AML-193 (cell line): ENCODE measurements at regions not wholly inside any gene's neighbourhood (a gene's known extent, or its start where the extent isn't known, plus 50 kb on each side); places are given as distances from the start of the nearest gene placed in this dataset.
"Not testable (repeated sequence)": the region's sequence is repeated elsewhere in the genome, so short reads cannot be mapped to it uniquely, and the experiment has no call there.

Experiments used
- DNase-seq, 2 experiments: peaks; one replicate each; lab custom pipeline; 2025; lab: John Stamatoyannopoulos, UW

DNA sequence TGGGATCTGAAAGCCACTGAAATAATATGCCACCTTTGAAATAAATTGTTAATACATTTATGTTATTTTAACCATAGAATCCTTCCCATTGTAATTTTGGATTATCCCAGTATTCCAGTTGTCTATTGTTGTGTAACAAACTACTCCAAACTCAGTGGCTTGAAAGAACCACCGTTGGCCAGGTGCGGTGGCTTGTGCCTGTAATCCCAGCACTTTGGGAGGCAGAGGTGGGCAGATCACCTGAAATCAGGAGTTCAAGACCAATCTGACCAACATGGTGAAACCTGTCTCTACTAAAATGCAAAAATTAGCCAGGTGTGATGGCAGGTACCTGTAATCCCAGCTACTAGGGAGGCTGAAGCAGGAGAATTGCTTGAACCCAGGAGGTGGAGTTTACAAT lies 217.6 kb downstream of the IRX2 start:
- not testable (repeated sequence) for DNase-seq

DNA sequence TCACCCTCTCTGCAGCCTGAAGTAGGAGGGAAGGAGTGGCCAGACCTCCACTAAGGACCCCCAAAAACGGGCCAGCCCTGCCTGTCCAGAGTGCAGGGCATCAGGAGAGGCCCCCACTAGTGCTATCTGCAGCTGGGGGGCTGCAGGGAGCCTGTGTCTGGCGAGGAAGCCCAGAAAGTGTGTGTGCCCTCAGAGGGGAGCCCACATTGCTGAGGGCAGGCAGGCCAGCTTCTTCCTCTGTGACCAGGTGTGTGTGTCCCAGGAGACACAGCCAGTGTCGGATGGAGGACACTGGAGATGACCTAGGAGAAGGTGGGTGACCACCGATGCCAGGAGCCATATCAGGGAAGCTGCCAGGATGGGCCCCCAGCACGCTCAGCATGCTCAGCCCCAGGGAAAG lies 218.7 kb downstream of the IRX2 start:
- DNase-seq = no peak

DNA sequence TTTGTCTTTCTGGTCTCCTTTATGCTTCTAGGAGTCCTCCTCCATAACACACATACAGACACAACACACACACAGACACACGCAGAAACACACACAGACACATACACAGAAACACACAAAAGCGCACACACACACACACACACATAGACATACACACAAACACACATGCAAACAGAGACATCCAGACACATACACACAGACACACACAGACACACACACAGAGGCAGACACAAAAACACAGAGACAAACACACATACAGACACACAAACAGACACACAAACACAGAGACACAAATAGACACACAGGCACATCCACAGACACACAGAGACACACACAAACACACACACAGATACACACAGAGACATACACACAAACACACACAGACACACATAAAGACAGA lies 220.2 kb downstream of the IRX2 start:
- no peak for DNase-seq

DNA sequence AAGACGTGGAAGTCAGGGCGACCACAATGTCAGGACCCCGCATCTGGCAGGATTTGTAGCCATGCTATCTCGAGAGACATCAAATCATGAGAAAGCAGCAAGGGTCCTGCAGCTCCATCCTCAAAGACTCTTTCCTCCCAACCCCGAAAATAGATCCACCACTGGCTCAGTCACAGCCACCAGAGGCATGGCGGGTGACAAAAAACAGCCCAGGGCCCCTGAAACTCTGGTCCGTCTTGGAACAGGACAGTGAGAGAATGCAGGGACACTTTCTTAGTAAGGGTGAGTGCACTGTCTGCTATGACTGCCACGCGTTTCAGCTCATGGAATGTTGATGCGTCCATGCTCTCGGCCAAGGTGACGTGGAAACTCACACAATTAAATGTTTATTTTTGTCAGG lies 220.9 kb downstream of the IRX2 start:
- no peak for DNase-seq

DNA sequence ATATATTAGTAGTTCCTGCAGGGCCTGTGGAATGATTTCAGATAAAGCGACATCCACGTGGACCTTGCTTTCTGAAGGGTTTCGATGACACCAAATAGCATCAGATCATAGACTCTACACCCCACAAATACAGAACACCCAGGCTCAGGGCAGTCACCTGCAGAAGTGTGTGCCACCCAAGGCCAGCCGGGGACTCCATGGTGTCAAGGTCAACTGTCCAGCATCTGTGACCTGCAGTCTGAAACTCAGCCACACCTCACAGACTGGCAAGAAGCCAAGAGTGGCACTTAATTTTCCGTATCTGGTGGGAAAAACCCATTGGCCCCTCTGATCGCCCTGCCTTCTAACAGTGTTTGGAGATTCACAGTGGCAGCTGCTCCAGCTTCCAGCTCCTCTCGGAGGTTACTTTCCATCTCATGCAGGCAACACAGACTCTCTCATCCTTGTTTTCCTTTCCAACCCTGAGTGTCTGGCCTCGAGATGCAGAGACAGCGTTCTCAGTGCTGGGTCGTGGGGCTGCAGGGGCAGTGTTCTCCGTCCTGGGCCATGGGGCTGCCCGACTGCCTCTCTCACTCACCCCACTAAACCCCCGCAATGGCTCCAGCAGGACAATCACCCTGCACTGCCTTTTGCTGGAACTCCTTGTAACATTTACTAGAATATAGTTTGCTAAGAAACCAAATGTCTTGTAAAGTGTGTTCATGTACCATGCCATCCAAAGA lies 221.9 kb downstream of the IRX2 start:
- DNase-seq = no peak

DNA sequence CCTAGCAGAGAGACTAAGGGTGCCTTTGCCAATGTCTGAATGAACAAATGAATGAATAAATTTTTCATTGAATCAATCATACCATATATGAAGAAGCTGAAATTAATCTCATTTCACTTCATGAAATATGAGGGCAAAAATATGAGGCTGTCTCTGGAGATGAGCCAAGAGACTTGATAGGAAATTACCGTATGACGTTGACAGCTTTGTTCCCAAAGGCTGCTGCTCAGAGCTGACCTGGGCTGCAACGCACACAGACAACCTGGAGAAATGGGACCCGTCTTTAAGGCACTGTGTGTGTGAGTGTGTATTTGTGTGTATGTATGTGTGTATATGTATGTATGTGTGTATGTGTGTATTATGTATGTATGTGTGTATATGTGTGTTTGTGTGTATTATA lies 226.1 kb downstream of the IRX2 start:
- DNase-seq = no peak

DNA sequence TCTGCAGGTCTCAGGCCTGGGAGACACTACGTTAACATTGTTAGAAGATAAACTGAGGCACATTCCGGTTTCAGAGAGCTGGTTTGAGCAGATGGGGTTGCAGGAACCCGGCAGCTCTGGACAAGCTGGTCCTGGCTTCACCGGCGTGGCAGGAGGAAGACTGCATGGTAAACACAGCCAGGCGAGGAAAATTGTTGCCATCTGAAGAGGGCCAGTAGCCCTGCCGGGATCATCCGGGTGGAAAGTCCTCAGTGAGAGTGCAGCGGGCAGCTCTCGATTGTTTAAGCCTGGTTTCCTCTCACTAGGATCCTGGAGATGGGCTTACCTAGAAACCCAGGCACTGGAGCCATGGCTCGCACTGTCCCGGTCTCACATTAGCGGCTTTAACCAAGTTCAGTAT lies 226.9 kb downstream of the IRX2 start:
- no peak for DNase-seq

DNA sequence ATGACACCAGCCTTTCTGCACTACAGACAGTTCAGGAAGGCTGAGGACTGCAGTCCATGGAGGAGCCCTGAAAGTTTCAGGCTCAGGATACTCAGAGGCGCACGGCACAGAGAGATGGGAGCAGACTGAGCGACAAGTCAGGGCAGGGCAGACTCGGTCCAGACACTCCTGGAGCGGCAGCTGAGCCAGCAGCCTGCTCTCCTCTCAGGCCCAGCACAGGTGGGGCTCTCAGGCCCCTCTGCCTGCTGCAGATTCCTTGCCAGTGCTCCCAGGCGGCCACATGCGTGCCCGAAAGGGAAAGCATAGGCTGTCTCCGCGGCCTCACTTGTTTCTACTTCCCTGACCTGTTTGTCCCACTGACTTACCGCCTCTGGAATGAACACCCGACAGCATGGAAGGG lies 228.3 kb downstream of the IRX2 start:
- no peak for DNase-seq

DNA sequence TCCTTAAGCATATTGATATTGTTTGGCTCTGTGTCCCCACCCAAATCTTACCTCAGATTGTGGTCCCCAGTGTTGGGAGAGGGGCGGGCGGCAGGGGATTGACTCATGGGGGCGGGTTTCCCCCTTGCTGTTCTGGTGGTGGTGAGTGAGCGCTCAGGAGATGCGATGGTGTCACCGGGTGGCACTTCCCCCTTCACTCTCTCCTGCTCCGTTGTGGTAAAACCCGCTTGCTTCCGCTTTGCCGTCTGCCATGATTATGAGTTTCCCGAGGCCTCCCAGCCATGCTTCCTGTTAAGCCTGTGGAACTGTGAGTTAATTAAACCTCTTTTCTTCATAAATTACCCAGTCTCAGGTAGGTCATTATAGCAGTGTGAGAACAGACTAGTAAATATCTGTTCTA lies 229.1 kb downstream of the IRX2 start:
- DNase-seq = no peak

DNA sequence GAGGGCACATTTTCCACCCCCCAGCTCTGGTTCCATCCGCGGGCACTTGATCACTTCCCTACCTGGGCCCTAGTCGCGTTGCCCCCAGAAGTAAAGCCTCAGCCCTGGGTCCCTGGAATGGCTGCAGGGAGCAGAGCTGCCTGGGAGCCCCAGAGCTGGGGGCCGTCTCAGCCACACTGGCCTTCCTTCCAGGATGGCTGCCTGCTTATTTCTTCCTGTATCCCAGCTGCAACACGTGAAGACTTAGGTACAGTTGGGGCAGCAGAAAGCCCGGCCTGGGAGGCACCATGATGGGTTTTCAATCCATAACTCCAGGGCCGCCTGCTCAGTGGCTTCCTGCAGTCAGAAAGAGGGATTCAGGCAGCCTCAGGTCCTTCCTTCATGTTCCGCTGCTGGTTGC lies 232.3 kb downstream of the IRX2 start:
- DNase-seq = no peak

DNA sequence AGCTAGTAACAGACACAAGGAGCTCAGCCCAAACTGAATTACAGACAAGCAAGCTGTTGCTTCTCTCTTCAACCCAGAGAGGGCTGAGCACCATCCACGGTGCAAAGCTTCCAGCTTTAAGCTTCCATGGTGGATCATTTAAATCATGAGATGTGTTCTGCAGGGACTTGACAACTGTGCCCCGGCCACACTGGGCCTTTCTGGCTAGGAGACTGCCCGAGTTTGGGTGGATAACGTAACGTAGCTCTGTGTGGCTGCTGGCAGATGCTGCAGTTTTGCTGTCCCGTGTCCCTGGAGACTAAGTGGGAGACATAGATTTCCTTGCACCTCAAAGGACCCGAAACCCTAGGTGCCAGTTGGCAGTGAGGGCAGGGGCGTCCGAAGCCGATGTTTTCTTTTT lies 234.0 kb downstream of the IRX2 start:
- no peak for DNase-seq

DNA sequence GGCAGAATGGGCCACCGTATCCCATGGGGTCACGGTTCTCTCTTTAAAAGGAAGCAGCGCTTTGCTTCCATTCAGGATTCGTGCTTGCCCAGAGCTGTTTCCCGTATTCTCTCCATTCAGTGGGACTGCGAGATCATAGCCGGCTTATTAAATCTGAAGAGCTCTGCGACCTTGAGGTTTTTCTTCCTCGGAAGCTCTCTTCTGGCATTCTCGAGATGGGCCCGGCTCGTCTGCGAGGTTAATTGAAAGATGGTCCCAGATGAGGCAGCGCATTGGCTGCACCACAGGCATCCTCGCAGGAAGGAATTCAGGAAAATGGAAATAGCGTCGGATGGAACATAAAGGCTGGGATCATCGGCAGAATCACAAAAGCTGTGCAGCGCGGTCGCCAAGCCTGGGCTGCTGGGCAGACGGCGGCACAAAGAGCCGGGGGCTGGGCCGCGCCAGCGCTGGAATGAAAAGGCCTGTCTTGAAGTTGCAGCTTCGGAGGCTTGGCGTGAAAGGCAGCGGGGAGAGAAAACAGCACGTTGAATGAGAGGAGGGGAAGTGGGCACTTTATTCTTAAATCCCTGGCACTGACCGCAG lies 236.2 kb downstream of the IRX2 start:
- DNase-seq = no peak

DNA sequence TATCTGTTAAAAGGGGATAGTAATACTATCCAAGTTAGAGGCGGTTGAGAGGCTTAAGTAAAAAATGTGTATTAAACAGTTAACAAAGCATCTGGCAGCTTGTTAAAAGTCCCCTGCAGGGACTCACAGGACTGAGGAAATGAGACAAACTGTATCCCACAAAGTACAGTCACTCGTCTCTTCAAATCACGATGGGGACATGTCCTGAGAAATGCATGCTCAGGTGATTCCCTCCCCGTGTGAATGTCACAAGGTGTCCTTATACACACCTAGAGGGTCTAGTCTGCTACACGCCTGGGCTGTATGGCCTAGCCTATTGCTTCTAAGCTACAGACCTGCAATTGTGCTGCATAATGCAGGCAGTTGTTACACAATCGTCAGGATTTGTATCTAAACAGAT lies 237.0 kb downstream of the IRX2 start:
- no peak for DNase-seq

DNA sequence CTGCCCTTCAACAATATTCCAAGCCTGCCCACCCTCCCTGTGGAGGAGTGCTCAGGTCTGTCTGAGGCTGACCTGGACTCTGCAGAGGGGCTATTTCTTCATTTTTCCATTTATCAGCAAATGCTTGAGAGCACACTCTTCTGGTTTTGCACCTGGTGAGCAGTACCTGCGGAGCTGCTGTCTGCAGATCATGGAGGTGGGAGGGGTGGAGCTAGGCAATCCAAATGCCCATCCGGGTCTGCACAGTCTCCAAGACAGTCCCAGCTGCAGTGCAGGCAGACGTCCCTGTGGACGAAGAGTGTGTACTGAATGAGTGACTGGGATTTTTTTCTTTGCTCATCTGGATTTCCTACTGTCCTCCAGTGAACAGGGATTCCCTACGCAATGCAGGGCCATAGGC lies 239.8 kb downstream of the IRX2 start:
- DNase-seq = no peak

DNA sequence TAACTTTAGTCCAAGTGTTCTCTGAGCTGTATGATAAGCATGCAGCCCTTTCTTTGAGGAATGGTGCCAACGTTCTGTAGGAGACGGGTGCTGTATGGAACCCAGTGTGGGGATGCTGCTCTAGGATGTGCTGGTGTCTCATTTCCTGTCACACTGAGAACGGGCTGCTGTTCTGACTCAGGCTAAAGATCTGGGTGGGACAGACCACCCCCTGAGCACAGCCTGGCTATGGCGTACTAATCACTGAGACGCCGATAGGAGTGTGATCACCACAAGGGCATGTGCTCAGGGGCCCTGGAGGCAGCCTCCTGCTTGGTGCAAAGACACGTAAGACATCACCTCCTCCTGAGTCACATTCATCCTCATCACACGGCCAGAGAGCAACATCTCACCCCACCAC lies 240.4 kb downstream of the IRX2 start:
- no peak for DNase-seq

DNA sequence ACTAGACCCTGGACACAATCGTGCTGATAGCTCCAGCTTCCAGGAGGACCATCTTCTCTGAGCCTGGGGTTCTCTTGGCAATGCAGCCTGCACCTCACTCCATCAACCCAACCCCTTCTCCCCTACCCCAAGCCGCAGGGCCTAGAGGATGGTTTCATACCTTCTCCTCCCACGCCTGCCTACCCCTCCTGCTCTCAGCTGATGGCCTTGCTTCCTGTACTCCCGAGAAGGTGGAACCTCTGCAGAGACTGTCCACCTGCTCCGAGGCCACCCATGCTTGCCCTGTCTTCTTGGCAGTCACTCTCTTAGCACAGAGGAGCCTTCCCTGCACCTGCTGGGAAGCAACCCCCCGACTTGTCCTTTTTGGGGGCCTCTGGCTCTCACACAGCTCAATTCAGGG lies 241.9 kb downstream of the IRX2 start:
- DNase-seq = no peak

DNA sequence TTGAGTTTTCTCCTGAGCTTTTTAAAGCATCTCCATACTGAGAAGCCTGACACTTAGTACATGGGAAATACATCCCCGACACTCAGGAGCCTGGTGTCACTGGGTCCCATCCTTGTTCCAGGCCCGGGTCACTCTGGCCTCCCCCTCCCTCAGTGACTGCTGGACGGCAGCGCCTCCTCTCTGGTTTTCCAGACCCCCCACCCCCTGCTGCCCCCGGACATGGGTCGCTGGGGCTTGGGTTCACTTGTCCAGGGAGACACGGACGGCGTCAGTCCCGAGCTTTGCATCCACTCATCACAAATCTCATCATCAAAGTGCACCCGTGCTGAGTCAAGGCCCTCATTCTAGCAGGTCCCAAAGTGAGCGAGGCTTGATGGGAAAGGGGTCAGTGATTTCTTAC lies 243.0 kb downstream of the IRX2 start:
- DNase-seq = no peak

DNA sequence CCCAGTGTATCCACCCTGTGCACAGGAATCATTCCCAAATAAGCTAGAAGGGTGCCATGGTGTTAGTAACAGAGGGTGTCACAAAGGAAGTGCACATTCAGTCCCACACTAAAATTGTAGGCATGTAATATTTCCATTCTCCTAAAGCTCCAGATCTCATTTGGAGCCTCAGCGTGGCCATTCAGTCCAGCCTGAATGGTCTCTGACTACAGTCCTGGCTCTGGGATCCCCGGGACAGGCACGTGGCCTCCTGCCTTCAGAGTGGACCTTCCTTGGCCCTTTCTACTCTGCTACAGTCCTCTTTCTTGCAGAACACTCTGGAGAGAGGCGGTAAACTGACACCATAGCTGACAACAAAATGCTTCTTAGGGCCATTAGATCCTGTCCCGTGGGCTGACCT lies 243.9 kb downstream of the IRX2 start:
- DNase-seq = no peak

DNA sequence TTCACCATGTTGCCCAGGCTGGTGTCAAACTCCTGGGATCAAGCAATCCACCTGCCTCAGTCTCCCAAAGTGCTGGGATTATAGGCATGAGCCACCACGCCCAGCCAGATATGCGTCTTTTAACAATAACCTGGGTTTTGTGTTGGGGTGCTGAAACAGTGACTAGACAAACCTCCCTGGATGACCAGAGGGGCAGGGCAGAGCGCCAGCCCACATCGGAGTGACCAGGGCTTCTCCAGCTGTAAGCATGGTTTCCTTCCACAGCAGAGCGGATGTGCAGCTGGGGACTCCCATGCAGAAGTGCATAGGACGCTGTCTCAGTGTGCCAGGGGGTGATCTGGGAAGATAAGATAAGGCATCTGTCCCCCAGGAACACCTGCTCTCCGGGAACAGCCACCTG lies 244.9 kb downstream of the IRX2 start:
- DNase-seq = no peak

DNA sequence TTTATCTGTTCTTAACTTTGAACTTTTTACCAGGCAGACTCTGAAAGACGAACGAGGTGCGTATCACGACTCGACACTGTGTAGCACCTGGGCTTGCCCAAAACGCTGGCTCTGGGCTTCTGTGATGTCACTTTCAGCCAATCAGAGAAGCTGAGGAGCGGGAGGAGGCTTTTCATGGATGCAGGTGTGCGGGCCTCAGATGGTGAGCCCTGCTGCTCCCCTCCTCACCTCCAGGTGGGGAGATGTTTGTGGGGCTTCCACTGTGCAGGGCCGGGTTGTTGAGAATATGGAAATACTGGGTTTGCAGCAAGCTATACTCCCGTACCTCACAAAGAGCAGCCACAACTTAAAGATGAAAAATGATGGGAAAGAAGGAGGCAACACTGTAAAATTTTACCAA lies 246.3 kb downstream of the IRX2 start:
- no peak for DNase-seq

DNA sequence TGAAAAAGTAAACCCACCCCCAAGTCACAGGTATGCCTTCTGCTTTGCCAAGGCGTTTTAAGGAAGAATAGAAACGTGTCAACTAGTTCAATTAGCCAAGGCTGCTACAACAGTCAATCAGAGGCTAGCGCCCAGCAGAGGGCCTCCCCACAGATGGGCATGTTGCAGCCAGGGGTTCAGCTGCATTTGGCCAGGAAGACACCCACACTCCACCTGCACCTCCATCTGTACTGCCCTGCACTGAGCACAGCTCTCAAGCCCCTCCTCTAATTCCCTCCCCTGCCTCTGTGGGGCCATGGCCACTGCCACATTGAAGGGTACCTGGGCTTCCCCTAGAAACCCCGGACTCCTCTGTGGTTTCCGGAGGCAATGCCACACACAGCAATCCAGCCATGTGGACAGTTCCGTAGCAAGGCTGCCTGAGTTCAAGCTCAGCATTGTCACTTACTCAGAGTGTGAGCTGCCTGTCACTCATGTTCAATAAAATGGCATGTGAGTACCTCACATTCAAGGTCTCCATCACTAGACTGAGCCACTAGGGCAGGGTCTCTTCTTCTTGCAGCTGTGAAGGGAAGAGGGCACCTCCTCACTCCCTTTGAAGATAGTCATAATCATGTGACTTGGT lies 248.4 kb downstream of the IRX2 start:
- DNase-seq = no peak

DNA sequence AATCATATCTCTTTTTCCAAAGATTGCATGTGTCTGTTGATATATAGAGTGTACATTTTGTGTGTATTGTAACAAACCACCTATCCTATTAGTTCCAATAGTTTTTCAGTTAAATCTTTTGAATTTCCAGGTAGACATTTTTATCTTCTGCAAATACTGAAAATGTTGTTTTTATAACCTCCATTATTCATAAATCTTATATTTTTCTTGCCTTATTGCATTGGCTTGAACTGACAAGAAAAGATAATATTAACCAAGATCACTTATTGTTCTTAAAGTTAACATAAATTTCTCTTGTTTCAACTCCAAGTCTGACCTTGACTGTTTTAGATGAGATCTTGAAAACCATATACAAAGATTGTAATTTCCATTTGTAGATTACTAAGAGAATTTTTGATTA lies 251.6 kb downstream of the IRX2 start:
- no peak for DNase-seq

DNA sequence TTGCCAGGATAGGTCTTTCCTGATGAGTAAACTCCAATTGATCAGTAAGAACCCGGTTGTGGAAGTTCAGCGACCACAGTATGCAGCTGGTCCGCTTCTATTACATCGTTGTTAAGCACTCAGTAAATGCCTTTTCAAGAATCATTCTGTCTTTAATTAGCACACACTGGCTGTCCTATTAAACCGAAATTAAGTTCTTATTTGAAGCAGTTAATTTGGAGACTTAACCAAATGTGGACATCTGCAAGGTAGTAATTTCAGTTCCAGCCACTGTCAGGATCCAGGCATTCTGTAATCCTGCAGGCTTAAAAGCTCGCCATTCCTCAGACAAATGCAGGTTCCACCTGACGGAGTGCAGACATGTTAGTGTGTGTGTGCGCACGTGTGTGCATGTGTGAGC lies 254.6 kb downstream of the IRX2 start:
- DNase-seq = no peak

DNA sequence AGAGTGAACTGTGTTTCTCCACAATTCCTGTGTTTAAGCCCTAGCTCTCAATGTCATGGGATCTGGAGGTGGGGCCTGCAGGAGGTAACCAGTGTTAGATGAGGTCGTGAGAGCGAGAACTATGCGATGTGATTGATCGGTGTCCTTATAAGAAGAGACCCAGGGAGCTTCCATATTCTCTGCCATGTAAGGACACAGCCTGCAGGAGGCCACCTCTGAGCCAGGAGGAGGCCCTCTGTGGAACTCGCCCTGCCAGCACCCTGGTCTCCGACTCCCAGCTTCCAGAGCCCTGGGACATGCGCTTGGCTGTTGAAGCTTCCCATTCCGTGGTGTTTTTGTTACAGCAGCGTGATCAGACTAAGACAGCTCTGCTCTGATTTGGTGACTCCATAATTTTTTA lies 255.4 kb downstream of the IRX2 start:
- DNase-seq = no peak
